GM21825 (cell line): ENCODE measurements at regions not wholly inside any gene's neighbourhood (a gene's known extent, or its start where the extent isn't known, plus 50 kb on each side); places are given as distances from the start of the nearest gene placed in this dataset.

Experiments
- ATAC-seq: cut with Tn5 transposase; IDR thresholded peaks from one replicate; pipeline ENCODE4 v1.9.1; 2021; ENCODE audit warnings: mild to moderate bottlenecking, moderate library complexity; ENCODE audit not compliant: unreplicated experiment

- ATAC-seq = no peak
Measured at GRCh38 chr16:74183601-74184360, 112.8 kb upstream of the PSMD7 start.

- ATAC-seq = no peak
Measured at GRCh38 chr16:74169687-74170376, 126.8 kb upstream of the PSMD7 start.

DNA sequence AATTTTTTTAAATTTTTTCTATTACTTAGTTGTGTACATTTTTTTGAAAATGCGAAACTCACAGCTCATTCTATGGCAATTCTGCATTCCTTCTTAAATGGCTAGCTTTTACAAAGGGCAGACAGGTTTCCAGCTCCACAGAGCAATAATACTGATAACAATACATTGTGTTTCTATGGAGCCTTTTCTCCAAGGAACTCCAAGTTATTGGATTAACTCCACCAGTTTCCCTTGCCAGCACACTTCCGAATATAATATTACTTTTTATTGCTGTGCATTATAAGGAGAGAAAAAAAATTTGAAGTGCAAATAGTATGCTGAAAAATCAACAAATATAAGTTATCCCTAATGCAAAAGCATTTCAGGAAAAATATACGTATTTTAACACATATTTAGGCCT, 127.5 kb upstream of the PSMD7 start:
- ATAC-seq = no peak

GRCh38 chr16:74168445-74168844, 128.2 kb upstream of the PSMD7 start:
- ATAC-seq = no peak

GRCh38 chr16:74166456-74166855, 130.2 kb upstream of the PSMD7 start:
- ATAC-seq = no peak

- ATAC-seq = no peak
Measured at GRCh38 chr16:74165566-74166080, 131.0 kb upstream of the PSMD7 start.

- no peak for ATAC-seq
Measured at GRCh38 chr16:74160759-74161158, 135.9 kb upstream of the PSMD7 start.

GRCh38 chr16:74153773-74154172, 142.8 kb upstream of the PSMD7 start:
- no peak for ATAC-seq

DNA sequence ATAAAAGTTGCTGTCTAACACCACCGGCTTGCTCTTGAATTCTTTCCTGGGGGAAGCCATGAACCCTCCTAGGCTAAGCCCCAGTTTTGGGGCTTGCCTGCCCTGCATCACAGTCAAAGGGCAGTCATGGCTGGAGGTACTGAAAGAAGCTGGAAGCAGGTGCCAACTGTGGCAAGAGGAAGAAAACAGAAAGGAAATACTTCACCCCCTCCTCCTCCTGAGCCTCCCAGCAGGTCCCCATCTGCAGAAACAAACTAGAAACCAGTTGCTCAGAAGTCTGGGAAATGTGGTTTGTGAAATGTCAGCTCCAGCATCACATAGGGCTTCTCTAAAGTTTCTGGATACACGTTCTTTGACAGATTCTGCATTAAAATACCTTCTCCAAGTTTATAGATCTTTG, 150.0 kb upstream of the PSMD7 start:
- no peak for ATAC-seq

DNA sequence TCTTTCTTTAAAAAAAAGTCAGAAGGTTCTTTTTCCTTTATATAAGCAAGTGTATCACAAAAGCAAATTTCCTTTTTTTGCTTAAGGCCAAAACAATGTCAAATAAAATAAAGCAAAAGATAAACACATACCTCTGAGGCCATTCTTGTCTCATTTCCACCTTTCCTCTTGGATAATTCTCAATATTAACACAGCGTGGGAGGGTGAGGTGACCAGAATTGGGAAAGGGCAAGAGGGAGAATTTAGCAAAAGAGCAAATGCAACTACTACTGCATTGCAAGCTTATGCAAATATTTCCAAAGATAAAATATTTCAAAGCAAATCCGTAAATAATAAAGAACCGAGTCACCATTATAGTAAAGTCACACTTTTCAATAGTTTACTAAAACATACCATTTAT, 153.4 kb upstream of the PSMD7 start:
- ATAC-seq = no peak

GRCh38 chr16:74141015-74141414, 155.6 kb upstream of the PSMD7 start:
- no peak for ATAC-seq

DNA sequence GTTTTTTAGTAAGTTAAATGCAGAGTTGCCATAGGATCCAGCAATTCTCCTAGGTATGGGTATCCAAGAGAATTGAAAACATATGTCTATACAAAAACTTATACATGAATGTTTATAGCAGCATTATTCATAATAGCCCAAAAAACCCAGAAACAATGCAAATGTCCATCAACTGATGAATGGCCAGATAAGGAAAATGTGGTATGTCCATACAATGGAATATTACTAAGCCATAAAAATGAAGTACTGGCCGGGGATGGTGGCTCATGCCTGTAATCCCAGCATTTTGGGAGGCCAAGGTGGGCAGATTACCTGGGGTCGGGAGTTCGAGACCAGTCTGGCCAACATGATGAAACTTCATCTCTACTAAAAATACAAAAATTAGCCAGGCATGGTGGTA, 156.1 kb upstream of the PSMD7 start:
- ATAC-seq = no peak

- no peak for ATAC-seq
Measured at GRCh38 chr16:74123826-74124225, 172.8 kb upstream of the PSMD7 start.

GRCh38 chr16:74123195-74123594, 173.4 kb upstream of the PSMD7 start:
- no peak for ATAC-seq

GRCh38 chr16:74117798-74118197, 178.8 kb upstream of the PSMD7 start:
- no peak for ATAC-seq

GRCh38 chr16:74113545-74113944, 183.1 kb upstream of the PSMD7 start:
- ATAC-seq = no peak

GRCh38 chr16:74111456-74111982, 185.1 kb upstream of the PSMD7 start:
- no peak for ATAC-seq

DNA sequence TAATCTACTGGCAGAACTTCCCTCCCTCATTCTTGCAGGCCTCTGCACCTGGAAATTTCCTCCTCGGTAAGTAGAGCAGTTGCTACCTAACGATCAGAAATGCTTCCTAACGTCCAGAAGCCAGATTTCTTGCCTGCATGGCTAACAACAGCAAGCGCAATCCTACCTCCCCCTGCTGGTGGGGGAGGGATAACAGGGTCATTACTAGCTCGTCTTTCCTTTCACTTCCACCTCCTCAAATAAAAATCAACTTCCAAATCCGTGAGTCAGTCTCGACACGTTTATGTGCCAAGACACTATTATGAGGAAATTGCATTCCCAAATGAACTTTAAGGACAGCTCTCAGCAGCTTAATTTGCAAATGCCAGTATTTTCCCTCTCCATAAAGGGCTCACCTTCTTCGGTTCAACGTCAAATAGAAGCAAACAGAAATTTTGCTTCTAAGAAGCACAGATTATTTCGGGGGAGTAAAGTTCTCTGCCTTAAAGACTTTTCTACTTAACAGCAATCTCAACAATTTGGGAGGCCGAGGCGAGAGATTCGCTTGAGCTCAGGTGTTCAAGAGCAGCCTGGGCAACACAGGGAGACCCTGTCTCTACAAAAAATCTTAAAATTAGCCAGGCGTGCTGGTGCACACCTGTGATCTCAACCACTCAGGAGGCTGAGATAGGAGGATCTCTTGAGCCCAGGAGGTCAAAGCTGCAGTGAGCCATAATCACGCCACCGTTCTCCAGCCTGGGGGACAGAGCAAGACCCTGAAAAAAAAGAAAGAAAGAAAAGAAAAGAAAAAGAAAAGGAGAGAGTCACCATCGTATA, 188.6 kb upstream of the PSMD7 start:
- peak; percentile 61 for ATAC-seq

DNA sequence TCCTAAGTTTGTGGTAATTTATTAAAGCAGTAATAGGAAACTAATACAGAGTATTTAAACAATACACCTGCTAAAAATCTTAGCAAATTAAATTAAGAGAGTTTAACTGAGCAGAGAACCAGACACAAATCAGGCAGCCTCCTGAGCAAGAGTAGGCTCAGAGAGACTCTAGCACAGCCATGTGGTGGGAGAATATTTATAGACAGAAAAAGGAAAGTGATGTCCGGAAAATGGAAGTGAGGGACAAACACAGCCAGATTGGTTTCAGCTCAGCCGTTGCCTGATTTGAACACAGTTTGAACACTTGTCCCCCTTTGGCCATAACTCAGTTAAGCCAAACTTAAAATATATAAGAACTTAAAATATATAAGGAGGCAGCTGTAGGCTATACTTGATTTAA, 192.6 kb upstream of the PSMD7 start:
- no peak for ATAC-seq

GRCh38 chr16:74101379-74102137, 195.1 kb upstream of the PSMD7 start:
- ATAC-seq = no peak
